ENCODE measurements at regions not wholly inside any gene's neighbourhood (a gene's known extent, or its start where the extent isn't known, plus 50 kb on each side); places are given as distances from the start of the nearest gene placed in this dataset.

DNA sequence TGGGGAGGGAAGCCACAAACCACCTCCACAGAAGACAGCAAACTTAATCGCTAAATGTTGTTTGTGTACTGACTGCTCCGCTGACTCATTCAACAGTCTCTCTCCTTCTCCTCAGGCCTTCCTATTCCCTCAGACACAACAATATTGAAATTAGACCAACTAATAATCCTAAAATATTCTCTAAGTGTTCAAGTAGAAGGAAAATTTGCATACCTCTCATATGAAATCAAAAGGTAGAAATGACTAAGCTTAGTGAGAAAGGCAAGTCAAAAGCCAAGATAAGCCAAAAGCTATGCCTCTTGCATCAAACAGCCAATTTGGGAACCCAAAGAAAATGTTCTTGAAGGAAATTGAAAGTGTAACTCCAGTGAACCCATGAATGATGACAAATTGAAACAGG is 75.7 kb upstream of the ARHGAP24 start:
- dilution Hi-C loops (cut with MboI; ENCODE audit: extremely low pct_ligation_motif_present, low sequenced_read_pairs): no loop called here
- Histone ChIP-seq H4K20me1 (replicated peaks; ENCODE audit: control insufficient read depth, extremely low read depth, insufficient read depth, low read length) (no peaks in the 10 kb centered on the region), H3K4me3 (replicated peaks in 1 of 3; ENCODE audit: insufficient read depth in 1 of 3, low read depth in 1 of 3, low read length in 3 of 3) (no peak overlapping the region), H3K9ac (replicated peaks; ENCODE audit: extremely low read depth, insufficient read depth, low read length) (no peak overlapping the region), H3K4me1 (ENCODE audit: control insufficient read depth, extremely low read depth, insufficient read depth, low read length) (no peaks in the 10 kb centered on the region), H3K79me2 (ENCODE audit: control insufficient read depth, insufficient read depth, low read length) (no peaks in the 10 kb centered on the region), H2AFZ (ENCODE audit: low read depth, low read length) (no peak overlapping the region), H3K4me2 (ENCODE audit: insufficient read depth, low read length) (no peak overlapping the region), H3K27me3 (ENCODE audit: control insufficient read depth in 2 of 2, insufficient read depth in 2 of 2, low read length in 2 of 2) (no peaks in the 10 kb centered on the region), H3K9me1 (replicated peaks; ENCODE audit: control insufficient read depth, extremely low read depth, insufficient read depth, low read length) (no peaks in the 10 kb centered on the region), H3K9me3 (replicated peaks; ENCODE audit: control insufficient read depth, insufficient read depth, low read length) (no peaks in the 10 kb centered on the region), H3K27ac (ENCODE audit: insufficient read depth, low read depth, low read length) (no peak overlapping the region), H3K36me3 (ENCODE audit: control insufficient read depth in 2 of 2, extremely low read depth in 1 of 2, insufficient read depth in 2 of 2, low read length in 2 of 2) (no peaks in the 10 kb centered on the region)
- FAIRE-seq (no peak), DNase-seq (ENCODE audit: low read depth, low spot score) (no peak)
- no peak for TF ChIP-seq FOS (IDR thresholded peaks at IDR 0.05; ENCODE audit: borderline replicate concordance, insufficient read depth, low read length)
- no peak for TF ChIP-seq POLR2AphosphoS5 (IDR thresholded peaks at IDR 0.05; ENCODE audit: insufficient read depth, low read depth, low read length)
- TF ChIP-seq GATA2 (IDR thresholded peaks at IDR 0.05; ENCODE audit: insufficient read depth, insufficient read length, low read depth, low read length): no peak
- no peak for TF ChIP-seq MYC (IDR thresholded peaks at IDR 0.05; ENCODE audit: low read depth, low read length)
- TF ChIP-seq, protein P1, sequence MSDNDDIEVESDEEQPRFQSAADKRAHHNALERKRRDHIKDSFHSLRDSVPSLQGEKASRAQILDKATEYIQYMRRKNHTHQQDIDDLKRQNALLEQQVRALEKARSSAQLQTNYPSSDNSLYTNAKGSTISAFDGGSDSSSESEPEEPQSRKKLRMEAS (IDR thresholded peaks at IDR 0.05; ENCODE audit: insufficient read depth, insufficient read length): no peak
- CTCF ChIA-PET: no interaction called here
- BruUV-seq (replicated peaks): no TSS peak
- intact Hi-C loops (cut with micrococcal nuclease): no loop called here
- POLR2A ChIA-PET: no interaction called here

DNA sequence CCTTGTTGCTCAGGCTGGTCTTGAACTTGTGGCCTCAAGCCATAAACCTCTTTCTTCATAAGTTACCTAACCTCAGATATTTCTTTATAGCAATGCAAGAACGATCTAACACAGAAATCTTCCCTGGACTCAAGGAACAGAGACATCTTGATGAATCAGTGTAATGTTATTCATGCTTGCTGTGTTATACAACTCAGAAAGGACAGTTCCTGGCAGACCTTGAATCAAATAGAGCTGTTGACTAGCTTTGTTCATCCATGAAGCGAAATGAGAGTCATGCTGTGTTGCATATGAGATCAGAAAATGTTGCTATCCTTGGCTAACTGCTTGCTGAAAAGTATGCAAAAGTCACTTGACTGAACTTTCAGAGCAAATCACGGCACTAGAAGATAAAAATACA is 72.6 kb upstream of the ARHGAP24 start:
- intact Hi-C loops (cut with micrococcal nuclease): no loop called here
- TF ChIP-seq POLR2A (IDR thresholded peaks at IDR 0.05; ENCODE audit: low read depth, low read length) (no peak), JUN (IDR thresholded peaks at IDR 0.05; ENCODE audit: borderline replicate concordance, insufficient read depth, insufficient read length, low read depth) (no peak), GATA2 (IDR thresholded peaks at IDR 0.05; ENCODE audit: insufficient read depth, insufficient read length, low read depth, low read length) (no peak), POLR2AphosphoS5 (IDR thresholded peaks at IDR 0.05; ENCODE audit: insufficient read depth, low read depth, low read length) (no peak), MYC (IDR thresholded peaks at IDR 0.05; ENCODE audit: low read depth, low read length) (no peak), FOS (IDR thresholded peaks at IDR 0.05; ENCODE audit: borderline replicate concordance, insufficient read depth, low read length) (no peak), EZH2 (IDR thresholded peaks at IDR 0.05; ENCODE audit: borderline replicate concordance, low read depth, low read length, severe bottlenecking) (no peak)
- TF ChIP-seq, protein P2, sequence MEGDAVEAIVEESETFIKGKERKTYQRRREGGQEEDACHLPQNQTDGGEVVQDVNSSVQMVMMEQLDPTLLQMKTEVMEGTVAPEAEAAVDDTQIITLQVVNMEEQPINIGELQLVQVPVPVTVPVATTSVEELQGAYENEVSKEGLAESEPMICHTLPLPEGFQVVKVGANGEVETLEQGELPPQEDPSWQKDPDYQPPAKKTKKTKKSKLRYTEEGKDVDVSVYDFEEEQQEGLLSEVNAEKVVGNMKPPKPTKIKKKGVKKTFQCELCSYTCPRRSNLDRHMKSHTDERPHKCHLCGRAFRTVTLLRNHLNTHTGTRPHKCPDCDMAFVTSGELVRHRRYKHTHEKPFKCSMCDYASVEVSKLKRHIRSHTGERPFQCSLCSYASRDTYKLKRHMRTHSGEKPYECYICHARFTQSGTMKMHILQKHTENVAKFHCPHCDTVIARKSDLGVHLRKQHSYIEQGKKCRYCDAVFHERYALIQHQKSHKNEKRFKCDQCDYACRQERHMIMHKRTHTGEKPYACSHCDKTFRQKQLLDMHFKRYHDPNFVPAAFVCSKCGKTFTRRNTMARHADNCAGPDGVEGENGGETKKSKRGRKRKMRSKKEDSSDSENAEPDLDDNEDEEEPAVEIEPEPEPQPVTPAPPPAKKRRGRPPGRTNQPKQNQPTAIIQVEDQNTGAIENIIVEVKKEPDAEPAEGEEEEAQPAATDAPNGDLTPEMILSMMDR (IDR thresholded peaks at IDR 0.05; ENCODE audit: extremely low read depth in 1 of 2, insufficient read depth in 1 of 2, low read depth in 1 of 2, low read length in 2 of 2): no peak
- TF ChIP-seq, protein P1 (IDR thresholded peaks at IDR 0.05; ENCODE audit: insufficient read depth, insufficient read length): no peak
- POLR2A ChIA-PET: no interaction called here
- CTCF ChIA-PET: interaction anchor here (1.0 kb wide), 1 partner anchor 11 kb away, joined by 4 read pairs; no protein-coding TSS in a partner anchor
- Histone ChIP-seq H3K79me2 (ENCODE audit: control insufficient read depth, insufficient read depth, low read length) (no peaks in the 10 kb centered on the region), H3K4me3 (replicated peaks in 1 of 3; ENCODE audit: insufficient read depth in 1 of 3, low read depth in 1 of 3, low read length in 3 of 3) (no peak overlapping the region), H3K36me3 (ENCODE audit: control insufficient read depth in 2 of 2, extremely low read depth in 1 of 2, insufficient read depth in 2 of 2, low read length in 2 of 2) (no peaks in the 10 kb centered on the region), H3K9ac (replicated peaks; ENCODE audit: extremely low read depth, insufficient read depth, low read length) (no peak overlapping the region), H3K9me3 (replicated peaks; ENCODE audit: control insufficient read depth, insufficient read depth, low read length) (no peaks in the 10 kb centered on the region), H4K20me1 (replicated peaks; ENCODE audit: control insufficient read depth, extremely low read depth, insufficient read depth, low read length) (no peaks in the 10 kb centered on the region), H3K27ac (ENCODE audit: insufficient read depth, low read depth, low read length) (no peak overlapping the region), H2AFZ (ENCODE audit: low read depth, low read length) (no peak overlapping the region), H3K9me1 (replicated peaks; ENCODE audit: control insufficient read depth, extremely low read depth, insufficient read depth, low read length) (no peaks in the 10 kb centered on the region), H3K4me2 (ENCODE audit: insufficient read depth, low read length) (no peak overlapping the region), H3K4me1 (ENCODE audit: control insufficient read depth, extremely low read depth, insufficient read depth, low read length) (peaks cover 3% of the 10 kb centered on the region), H3K27me3 (ENCODE audit: control insufficient read depth in 2 of 2, insufficient read depth in 2 of 2, low read length in 2 of 2) (no peaks in the 10 kb centered on the region)
- dilution Hi-C loops (cut with MboI; ENCODE audit: extremely low pct_ligation_motif_present, low sequenced_read_pairs): no loop called here
- no peak for DNase-seq (ENCODE audit: low read depth, low spot score)
- FAIRE-seq: no peak
- no TSS peak for BruUV-seq (replicated peaks)
